NCI-H128 (cell line): ENCODE measurements at regions not wholly inside any gene's neighbourhood (a gene's known extent, or its start where the extent isn't known, plus 50 kb on each side); places are given as distances from the start of the nearest gene placed in this dataset.

Source experiments
- DNase-seq: peaks from one replicate; lab custom pipeline; 2025; ENCODE audit not compliant: unreplicated experiment; lab: John Stamatoyannopoulos, UW

DNA sequence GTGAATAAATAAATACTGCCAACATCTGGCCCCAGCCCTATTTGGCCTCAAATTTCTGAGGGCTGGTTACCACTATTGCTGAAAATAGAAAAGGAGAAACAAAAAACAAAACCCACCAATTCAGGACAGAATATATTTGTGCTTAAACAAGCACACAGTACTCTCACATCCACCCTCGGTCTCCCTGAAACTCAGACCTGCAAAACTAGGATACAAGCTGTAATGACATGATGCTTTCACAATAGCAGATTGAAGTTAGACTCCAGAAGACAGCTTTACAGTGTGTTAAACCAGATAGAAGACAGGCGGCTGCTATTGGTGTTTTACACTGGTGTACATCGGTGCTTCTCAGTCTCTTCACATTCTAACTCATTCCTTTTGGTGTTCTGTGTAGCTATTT is 214.9 kb upstream of the DMRT1 start:
- no peak for DNase-seq

DNA sequence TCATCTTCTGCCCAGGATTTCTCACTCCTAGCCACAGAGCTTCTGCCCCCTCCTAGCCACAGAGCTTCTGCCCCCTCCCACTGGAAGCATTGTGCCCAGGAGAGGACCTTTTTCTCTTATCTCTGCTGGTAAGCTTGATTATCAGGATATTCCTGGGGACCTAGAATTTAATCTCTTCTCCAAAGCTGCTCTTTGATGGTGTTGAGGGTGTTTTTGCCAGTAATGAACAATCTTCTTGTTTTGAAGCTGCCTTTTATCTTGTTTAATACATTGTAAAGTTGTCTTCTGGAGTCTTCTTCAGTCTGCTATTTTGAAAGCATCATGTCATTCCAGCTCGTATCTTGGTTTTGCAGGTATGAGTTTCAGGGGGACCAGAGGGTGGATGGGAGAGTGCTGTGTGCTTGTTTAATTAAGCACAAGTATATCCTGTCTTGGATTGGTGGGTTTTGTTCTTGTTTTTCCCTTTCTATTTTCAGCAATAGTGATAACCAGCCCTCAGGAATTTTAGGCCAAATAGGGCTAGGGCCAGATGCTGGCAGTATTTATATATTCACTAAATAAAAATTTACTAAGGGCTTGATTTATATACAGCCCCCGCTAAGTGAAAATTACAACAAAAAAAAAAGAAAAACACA is 214.0 kb upstream of the DMRT1 start:
- DNase-seq: no peak

DNA sequence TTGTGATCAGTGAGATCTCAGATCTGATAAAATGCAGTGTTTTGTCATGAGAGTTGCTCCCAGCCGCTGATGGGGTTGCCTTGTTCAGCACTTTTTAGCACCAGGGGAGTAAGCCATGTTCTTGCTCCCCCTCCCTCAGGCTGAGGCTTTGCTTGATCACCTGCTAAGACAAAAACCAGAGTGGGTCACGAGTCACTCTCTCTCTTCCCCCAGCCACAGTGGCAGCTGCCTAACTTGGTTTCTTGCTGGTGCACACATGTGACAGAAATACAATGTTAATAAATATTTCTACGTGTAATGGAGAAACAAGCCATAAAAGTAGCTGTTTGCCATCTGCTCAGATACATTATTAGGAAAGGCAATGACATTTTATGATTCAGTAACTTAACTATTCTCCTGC is 212.4 kb upstream of the DMRT1 start:
- no peak for DNase-seq

DNA sequence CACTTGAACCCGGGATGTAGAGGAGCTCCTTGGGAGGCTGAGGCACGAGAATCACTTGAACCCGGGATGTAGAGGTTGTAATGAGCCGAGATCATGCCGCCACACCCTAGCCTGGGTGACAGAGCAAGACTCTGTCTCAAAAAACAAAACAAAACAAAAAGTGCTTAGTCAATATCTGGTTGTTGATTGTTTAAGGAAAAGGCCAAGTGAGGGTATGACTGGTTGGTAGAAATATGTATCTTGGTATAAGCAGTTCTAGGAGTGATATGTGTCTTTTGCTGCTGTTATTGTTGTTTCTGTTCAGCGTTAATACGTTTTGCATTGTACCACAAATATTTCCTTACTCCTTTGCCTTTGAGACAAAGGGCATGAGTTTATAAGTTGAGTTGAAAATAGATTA is 210.7 kb upstream of the DMRT1 start:
- no peak for DNase-seq

DNA sequence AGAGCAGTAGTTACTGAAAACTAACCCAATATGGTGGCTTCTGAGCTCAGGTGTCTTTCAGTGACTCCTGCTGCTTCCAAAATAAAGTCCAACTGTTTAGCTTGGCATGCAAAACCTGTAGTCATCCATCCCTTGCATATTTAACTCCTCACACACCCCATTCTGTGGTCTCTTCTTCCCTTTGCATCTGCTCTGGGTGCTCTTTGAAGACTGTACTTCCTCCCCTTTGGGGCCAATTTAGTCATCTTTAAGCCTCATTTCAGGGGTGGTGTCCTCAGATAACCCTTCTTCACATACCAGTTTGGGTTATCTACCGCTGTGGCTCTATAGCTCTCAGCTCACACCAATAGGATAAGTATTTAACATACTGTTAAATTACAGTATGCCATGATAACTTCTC is 209.9 kb upstream of the DMRT1 start:
- no peak for DNase-seq

DNA sequence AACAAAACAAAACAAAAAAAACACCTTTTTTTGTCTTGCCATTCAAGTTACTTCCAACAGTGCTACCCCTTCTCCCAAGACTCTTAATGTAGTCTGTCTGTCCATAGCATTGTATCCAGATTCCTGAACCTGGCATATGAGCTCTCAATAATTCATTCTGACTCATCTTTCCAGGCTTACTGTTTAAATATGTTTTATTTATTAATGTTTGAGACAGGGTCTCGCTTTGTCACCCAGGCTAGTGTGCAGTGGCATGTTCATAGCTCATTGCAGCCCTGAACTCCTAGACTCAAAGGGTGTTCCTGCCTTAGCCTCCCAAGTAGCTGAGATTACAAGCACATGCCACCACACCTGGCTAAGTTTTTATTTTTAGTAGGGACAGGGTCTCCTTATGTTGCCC is 208.0 kb upstream of the DMRT1 start:
- DNase-seq: no peak

DNA sequence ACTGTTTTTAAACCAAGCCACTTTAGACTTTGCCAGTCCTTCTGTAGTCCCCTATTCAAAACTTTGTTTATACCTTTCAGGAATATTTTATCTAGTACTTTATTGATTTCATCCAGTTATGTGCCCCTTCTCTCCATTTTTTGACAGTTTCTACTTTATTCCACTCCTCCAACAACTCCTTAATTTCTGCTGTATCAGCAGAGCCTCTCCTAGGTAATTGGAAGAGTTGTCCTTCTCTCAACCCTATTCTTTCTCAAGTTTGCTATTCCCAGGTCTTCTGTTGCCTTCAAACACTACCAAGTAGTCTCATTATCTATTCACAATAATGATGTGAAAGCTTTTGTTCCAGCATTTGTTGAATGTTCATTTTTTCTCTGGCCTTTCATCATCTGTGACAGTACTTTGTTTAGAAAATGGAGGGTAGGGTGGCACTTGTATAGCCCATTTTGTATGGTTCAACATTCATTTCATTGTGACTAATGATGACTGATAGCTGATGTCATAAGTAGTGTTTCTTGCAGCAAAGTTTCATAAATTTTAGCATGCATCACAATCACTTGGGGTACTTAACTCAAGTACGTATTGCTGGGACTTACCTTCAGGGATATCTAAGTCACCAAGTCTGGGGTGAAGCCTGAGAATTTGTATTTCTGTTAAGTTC is 204.4 kb upstream of the DMRT1 start:
- DNase-seq: no peak

DNA sequence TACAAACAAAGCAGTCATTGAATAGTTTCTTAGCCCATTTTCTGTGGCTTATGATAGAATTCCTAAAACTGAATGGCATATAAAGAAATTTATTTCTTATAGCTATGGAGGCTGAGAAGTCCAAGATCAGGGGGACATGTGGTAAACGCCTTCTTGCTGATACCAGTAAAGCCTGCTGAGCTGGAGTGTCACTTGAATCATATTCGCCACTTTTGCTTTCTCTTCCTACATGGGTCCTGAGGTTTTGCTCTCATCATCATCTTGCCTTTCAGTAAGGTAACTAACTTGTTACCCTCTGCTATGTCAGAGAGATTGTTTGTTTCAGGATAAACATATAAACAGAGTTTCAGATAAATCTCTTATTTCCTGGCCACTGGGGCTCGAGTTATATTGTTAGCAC is 203.3 kb upstream of the DMRT1 start:
- DNase-seq: no peak

DNA sequence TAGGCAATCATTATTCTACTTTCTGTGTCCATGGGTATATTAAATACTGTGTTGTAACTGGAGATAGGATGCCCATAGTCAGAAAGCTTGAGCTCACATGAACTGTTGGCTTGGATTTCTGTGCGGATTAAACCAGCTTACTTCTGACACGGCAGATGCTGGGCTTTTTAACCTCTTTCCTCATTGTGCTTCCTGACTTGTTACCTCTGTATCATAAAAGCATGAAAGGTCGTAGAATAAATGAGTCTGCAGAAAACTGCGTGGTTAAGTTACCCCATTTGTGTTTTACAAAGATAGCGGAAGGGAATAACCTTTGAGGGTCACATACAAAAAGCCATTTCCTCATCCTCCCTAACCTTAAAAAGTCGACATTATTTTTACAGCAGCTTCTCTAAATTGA is 199.5 kb upstream of the DMRT1 start:
- no peak for DNase-seq

DNA sequence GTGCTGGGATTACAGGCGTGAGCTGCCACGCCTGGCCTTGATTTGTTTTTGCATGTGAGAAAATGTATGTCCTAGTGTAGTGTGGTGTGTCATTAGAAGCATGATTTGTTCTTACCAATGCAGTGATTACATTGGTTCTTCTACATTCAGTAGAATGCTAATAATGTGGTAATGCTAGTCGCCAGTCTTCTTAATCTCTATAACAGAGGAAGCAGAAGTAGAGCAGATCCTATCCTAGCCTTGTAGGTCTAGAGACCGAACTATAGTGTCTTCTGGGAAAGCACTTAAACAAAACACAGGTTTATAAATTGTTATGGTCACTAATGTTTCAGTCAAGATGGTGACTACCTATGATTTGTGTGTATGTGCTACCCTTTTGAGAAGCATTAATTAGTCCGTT is 197.5 kb upstream of the DMRT1 start:
- no peak for DNase-seq

DNA sequence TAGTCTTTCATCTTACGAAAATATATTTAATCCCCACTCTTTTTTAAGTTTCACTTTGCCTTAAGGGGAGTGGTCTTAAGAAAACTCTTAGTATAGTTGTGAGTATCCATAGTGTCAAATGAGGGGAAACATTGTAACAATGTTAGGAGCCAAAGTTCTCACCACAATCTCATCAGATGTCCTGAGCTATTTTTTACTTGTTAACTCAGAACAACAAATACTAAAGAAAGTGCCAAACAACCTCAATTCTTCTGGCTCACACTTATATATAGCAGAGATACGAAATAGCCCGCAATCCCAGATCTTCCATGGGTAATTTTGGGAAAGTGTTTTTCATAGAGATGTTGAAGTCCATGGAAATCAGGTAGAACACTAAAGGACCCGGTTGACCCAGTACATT is 194.0 kb upstream of the DMRT1 start:
- no peak for DNase-seq

DNA sequence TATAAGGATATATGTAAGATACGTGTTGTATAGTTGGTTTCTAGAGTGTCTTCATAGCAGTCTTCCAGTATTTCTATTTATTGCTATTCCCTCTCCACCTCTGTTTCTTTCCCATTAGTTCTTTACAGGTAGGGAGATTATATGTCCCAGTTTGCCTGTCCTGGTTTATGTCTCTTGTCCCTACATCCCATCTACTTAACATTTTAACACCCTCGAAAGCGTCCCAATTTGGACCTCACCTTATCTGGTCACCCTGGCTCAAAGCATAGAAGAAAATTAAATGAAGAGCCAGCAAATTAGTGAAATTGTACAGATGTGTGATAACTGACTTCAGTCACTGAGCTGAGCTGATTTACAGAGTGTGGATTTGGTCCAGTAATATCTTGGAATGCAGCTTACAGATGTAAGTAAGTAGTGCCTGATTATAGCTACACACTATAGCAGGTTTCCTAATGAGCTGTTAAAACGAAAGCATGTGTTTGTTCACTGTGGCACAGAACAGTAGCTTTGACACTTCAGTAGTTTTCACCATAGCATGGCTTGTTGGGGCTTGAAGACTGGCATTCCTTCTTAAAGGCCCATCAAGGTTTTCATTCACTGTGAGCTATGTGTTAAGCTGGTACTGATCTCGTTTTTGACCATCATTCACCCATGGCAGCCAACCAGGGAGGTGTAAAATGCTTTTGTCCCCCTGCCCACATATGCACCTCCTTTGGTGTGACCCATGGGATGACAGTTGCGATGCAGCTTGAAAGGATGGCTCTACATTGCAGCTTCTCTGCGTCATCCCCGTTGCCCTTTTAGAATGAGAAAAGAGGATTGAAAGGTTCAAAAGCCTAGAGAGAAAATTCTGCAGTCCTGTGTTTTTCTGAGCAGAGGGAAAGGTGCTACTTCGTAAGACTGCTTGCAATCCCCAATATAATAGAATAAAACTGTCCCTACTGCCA is 192.1 kb upstream of the DMRT1 start:
- DNase-seq: no peak

DNA sequence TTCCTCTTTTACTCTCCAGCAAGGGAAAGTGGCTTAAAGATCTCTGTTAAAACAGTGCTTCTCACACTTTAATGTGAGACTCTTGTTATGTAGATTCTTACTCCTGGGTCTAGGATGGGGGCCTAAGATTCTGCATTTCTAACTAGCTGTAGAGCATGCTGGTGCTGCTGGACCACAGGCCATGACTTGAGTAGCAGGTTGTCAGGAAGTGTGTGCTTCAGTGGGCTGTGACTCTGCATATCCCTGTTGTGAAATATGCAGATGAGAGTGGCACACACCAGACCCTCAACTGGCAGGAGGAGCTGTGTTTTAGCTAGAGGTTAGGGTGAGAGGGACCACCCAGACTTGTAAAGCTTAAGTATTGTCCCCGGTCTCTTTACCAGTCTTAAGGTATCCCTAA is 191.1 kb upstream of the DMRT1 start:
- DNase-seq: no peak

DNA sequence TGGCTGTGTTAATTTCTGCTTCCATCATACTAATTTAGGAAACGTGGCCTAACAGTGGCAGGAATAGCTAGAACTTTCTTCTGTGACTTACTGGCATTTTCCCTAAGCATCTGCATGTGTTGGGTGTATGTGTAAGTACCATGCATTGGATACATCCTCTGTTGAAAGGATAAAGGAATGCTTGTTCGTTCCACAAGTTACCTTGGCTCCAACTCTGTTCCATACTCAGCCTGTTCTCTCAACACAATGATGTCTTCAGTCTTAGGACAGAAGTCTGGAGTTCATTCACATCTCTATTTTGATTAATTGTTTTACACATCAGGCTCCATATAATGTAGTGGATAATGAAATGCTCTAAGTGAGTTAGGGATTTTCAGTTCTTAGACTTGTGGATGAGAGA is 190.1 kb upstream of the DMRT1 start:
- DNase-seq: no peak

DNA sequence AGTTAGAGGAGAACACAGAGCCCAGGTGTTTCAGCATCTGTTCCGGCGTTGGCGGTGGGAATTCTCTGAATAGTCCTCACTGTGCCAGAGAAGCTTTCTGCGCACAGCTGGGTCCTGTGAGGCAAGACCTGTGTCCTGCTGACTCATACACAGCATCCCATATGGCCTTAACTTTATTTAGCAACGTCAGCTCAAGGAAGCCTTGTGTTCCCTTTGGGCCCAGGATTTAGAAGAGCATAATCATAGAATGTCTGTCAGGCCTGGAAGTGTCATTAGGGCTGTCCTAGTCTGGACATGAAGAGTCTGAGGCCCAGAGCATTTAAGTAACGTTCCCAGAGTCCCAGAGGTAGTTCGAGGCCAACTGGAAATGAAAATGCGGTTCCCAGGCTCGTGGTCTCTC is 188.6 kb upstream of the DMRT1 start:
- DNase-seq: no peak

DNA sequence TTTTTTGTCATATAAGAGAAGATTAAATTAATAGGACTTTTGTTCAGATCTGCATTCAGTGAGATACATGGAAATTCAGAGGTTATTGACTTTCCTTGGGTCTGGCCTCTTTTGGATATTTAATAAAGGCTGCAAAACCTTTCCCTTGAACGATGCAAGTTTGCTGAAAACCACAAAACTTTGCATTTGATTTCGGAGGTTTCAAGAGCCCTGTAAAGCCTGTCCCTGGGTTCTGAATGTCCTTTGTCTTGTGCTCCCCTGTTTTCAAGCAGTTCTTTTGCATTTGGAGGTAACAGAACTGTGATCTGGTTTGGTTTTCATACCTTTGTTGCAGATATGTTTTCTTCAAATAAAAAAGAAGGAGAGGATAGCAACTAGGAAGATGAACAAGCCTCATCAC is 188.1 kb upstream of the DMRT1 start:
- no peak for DNase-seq

DNA sequence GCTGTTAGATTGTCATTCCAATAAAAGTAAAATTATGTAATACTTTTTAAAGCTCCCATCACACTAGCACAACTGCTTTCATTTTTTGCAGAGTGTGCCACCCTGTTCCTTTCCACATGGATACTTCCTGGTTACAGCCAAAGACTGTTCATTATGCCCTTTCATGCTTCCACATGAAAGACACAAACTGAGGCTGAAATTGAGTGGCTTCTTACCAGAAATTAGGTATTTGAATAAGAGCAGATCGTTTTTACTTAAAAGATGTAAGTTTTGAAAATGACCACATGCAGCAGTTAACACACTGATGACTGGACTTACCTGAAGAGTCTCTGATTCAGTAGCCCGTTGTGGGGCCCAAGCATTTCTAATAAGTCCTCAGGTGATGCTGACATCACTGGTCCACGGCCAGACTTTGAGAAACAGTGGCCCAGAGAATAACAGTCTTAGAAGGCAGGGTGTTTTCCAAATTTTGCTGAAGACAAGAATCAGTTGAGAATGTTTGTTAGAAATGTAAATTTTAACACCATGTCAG is 187.6 kb upstream of the DMRT1 start:
- no peak for DNase-seq

DNA sequence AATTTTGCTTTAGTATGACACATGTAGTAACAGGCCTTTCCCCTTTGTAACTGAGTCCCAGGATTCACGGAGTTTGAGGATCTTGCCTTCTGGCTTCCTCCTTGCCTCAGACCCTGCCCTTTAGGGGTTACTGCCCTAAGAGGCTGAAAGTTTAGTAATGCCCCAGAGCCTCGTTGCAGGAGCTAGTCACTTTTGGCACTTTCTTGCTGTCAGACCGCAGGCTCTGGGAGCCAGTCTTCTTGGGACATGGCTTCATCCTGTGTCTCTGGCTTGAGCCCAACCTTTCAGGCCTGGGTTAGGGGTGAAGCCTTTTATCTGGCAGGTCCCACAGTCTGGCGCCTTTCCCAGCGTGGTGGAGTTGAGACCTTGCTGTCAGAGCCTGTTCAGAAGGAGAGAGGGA is 185.6 kb upstream of the DMRT1 start:
- no peak for DNase-seq

DNA sequence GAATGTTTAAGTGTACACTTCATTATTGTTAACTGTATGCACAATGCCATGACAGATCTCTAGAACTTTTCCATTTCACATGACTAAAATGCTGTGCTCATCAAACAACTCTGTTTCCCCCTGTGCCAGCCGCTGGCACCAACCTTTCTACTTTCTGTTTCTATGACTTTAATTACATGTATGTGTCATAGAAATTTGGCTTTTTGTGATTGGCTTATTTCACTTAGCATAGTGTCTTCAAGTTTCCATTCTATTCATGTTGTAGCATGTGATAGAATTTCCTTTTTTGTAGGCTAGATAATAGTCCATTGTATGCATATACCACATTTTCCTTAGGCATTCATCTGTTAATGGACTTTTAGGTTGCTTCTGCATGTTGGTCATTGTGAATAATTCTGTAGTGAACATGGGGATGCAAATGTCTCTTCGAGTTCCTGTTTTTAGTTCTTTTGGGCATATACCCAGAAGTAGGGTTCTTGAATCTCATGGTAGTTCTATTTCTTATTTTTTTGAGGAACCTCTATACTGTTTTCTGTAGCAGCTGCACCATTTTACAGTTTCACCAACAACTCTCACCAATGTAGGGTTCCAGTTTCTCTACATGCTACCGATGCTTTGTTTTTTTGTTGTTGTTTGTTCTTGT is 184.4 kb upstream of the DMRT1 start:
- DNase-seq: no peak

DNA sequence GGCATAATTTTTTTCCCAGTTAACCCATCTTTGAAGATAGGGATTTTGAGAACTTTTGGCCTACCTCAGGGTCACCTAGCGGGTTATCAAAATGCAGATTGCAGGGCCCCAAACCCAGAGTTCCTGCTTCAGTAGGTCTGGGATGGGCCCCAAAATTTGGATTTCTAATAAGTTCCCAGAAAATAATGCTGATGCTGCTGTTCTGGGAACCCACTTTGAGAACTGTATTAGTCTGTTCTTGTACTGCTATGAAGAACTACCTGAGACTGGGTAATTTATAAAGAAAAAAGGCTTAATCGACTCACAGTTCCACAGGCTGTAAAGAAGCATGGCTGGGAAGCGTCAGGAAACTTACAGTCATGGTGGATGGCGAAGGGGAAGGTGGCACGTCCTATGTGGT is 182.2 kb upstream of the DMRT1 start:
- DNase-seq: no peak

DNA sequence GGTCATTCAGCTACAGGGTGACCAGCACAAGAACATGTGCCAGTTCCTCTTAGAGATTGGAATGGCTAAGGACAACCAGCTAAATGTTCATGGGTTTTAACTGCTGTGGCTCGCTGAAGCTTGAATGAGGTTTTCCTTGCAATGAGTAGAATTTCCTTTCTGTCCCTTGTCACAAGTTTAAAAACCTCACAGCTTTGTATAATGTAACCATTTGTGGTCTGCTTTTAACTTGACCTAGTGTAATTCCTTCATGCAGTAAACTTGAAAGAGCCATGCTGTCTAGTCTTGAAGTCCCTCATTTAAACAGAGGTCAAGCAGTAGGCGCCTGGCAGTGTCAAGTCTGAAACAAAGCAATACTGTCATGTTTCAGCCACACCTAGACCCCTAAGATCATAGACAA is 181.3 kb upstream of the DMRT1 start:
- no peak for DNase-seq
